Mammary epithelial cell (primary cell): ENCODE measurements at regions not wholly inside any gene's neighbourhood (a gene's known extent, or its start where the extent isn't known, plus 50 kb on each side); places are given as distances from the start of the nearest gene placed in this dataset.

Experiments used
- CTCF ChIP-seq, 2 donors: IDR thresholded peaks in 1 of 2; conservative IDR thresholded peaks in 1 of 2; 2 replicates each; pipeline ENCODE4 v1.5.1; 2011 to 2012; ENCODE audit warnings: inconsistent platforms in 2 of 2, low read length in 2 of 2, mild to moderate bottlenecking in 2 of 2, control low read depth in 1 of 2, low read depth in 1 of 2; ENCODE audit not compliant: insufficient read depth in 1 of 2; ENCODE audit errors: extremely low read depth in 1 of 2
- EZH2 ChIP-seq: IDR thresholded peaks from 2 replicates; pipeline ENCODE4 v1.6.1; 2012; ENCODE audit warnings: low read length, inconsistent platforms, borderline replicate concordance

GRCh38 chr3:23675010-23675409 lies 130.7 kb upstream of the UBE2E1 start:
- TF ChIP-seq CTCF (conservative IDR thresholded peaks at IDR 0.05 in 1 of 2, IDR thresholded peaks at IDR 0.05 in 1 of 2; ENCODE audit: extremely low read depth in 1 of 2, insufficient read depth in 1 of 2, low read depth in 1 of 2, low read length in 2 of 2), result no peak
- TF ChIP-seq EZH2, result no peak
